Hindlimb muscle (tissue), 1 donor: ENCODE measurements at regions not wholly inside any gene's neighbourhood (a gene's known extent, or its start where the extent isn't known, plus 50 kb on each side); places are given as distances from the start of the nearest gene placed in this dataset.
A peak's percentile ranks its signal among the peaks of the same experiment; 100 is the strongest.
"Not testable (repeated sequence)": the region's sequence is repeated elsewhere in the genome, so short reads cannot be mapped to it uniquely, and the experiment has no call there.

Source experiments
- DNase-seq: peaks from one replicate; pipeline ENCODE4 v3.0.0-alpha.2; 2013

- DNase-seq: no peak
These were observed 547.9 kb upstream of the ZP4 start for GRCh38 chr1:238438311-238439270.

GRCh38 chr1:238429703-238430102 lies 539.0 kb upstream of the ZP4 start:
- not testable (repeated sequence) for DNase-seq

DNA sequence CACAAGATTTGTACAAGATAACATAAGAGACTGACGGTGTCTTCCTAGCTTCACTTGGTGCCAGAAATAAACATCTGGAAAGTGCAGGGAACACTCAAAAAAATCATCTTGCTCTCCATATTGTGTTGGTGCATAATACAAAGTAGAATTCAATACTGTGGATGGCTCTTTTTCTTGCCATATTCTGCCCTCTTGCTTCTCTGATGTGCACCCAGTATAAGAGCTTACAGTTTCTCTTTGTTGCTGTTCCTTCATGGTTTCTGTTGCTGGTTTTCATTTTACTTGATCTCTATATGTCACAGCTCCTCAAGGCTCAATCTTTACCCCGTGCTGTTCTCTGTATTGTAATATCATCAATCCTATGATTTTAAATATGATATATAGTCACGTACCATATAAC lies 528.5 kb upstream of the ZP4 start:
- DNase-seq: no peak

DNA sequence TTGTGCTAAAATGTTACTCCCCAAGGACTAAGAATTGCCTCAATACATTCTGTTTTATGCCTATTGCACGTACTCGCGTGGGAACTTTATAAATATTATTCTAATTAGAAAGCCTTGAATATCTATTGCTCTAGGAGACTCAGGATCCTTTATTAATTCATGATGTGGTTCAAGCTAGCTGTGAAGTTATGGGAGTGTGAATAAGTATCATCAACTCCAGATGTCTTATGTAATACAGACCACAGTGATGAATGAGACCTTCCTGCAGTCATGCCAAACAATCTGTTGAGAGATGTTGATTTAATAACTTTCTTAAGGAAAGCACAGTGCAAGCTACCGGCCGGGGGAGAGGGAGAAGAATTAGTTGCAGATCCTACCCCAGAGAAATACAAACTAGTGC lies 519.2 kb upstream of the ZP4 start:
- DNase-seq: no peak

DNA sequence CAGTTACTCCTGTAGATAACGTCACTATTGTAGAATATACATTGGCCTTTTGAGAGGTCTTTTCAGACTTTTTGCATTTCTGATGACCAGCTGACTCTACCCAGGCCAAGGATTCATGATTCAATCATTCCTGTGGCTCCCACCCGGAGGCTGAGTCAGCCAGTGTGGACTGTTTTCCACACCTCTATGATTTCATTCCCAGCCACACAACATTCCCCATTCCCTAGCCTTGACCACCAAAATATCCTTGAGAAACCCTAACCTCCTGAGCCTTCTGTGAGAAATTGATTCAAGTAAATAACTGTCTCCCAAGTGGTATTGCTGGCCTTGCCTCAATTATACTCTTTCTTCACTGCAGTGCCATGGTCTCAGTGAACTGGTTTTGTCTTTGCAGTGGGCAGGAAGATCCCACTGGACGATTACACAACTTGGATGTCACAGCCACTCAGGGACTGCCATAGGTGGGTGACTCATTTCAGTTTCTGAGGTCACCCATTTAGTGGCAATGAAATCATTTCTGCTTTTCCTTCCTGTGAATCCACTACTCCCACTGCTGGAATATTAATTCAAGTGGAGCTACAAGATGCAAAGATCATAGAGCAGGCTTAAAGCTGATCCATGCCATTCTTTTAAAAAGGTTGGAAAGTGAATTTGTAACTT lies 518.6 kb upstream of the ZP4 start:
- DNase-seq: no peak

DNA sequence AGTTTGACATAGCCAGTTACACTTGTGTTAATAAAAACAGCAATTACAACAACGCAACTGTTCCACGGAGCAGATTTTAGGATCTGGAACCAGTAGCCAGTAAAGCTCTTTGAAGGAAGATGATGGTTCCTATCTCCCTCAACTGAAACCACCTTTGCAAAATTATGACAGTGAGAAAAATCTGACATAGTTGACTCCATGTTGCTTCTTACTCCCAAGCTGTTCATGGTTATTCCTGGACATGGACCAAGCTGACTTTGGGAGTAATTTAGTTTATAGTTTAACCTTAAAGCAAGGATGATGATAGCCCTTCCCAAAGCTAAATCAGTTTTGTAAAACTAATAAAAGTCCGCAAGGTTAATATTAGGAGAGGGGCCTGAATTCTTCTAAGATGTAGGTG lies 518.0 kb upstream of the ZP4 start:
- no peak for DNase-seq

DNA sequence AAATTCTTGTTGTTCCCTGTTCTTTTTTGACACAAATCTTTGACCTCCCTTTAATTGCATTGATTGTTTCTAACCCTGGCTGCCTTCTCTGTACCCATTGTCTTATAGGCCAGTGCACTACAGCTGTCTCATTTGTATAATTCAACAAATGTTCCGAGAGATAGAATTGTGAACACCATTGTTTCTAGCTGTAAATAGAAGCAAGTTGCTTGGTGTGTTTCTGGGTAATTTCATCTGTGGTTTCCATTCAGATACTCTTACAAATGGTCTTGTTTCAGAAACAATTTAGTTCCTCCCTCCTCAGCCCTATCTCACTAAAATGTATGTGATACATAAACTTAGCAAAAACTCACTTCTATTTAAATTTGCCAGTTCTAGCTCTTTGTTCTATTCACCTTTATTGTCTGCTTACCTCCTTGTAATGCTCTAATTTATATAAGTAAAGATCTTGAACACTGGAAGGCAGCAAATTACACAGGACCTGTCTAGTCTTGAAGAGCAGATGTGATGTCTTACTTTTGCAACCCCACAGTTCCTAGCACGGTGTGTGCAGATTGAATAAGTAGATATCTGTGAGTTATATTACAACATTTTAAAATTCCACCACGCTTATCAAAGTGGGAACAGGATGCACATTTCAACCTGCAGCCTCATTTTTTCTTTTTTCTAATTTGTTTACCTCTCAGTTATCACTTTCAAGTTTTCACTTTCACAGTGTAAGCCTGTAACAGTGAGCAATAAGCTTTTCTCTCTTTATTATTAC lies 515.6 kb upstream of the ZP4 start:
- no peak for DNase-seq

DNA sequence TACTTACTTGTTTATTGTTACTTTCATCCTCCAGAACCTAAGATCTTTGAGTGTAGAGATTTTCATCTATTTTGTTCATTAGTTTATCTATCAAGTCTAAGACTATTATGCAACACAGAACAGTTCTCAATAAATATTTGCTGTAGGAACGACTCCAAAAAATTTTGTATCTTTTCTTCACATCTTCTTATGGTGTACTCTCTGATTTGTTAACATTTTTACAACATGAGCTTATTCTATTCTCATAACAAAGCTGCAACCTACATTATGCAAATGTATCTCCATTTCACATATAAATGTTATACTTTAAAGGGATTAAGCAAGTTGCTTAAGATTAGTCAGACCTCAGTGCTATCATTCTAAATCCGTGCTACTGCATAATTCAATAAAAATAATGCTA lies 514.2 kb upstream of the ZP4 start:
- DNase-seq: no peak

DNA sequence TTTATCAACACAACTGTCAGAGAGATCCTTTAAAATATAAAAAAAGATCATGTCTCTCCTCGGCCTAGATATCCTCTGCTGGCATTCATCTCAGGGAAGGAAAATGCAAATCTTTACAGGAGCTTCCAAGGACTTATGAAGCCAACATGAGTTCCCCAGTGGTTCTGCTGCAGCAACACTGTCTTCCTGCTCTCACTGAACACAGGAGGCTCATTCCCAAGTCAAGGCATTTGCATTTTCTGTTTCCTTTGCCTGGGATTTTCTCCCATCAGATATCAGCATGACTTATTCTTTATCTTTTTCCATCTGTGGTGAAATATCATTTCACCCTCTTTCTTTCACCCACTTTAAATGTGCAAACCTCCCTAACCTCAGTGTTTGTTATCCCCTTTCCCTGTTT lies 513.8 kb upstream of the ZP4 start:
- DNase-seq: no peak

GRCh38 chr1:238401144-238401543 lies 510.4 kb upstream of the ZP4 start:
- DNase-seq: peak; percentile 8

- DNase-seq: no peak
These were observed 508.8 kb upstream of the ZP4 start for GRCh38 chr1:238399558-238399957.

- no peak for DNase-seq
These were observed 505.4 kb upstream of the ZP4 start for GRCh38 chr1:238396140-238396539.

DNA sequence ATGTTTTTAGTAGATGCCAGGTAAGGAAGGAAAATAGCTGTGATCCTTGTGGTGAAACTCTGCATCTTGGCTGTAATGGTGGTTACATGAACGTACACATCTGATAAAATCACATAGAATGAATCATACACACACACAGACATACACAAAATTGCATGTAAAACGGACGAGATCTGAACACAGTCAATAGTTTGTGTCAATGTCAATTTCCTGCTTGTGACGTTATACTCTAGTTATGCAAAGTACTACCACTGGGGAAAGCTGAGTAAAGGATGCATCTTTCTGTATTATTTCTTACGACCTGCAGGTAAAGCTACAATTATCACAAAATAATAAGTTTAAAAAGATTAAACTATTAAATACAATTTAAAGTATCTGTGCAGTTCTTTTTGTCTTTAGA lies 493.7 kb upstream of the ZP4 start:
- no peak for DNase-seq

- DNase-seq: no peak
These were observed 489.4 kb upstream of the ZP4 start for GRCh38 chr1:238380167-238380566.

DNA sequence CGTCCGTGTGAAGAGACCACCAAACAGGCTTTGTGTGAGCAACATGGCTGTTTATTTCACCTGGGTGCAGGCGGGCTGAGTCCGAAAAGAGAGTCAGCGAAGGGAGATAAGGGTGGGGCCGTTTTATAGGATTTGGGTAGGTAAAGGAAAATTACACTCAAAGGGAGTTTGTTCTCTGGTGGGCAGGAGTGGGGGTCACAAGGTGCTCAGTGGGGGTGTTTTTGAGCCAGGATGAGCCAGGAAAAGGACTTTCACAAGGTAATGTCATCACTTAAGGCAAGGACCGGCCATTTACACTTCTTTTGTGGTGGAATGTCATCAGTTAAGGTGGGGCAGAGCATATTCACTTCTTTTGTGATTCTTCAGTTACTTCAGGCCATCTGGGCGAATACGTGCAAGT lies 488.7 kb upstream of the ZP4 start:
- not testable (repeated sequence) for DNase-seq

- no peak for DNase-seq
These were observed 486.7 kb upstream of the ZP4 start for GRCh38 chr1:238377280-238377919.

DNA sequence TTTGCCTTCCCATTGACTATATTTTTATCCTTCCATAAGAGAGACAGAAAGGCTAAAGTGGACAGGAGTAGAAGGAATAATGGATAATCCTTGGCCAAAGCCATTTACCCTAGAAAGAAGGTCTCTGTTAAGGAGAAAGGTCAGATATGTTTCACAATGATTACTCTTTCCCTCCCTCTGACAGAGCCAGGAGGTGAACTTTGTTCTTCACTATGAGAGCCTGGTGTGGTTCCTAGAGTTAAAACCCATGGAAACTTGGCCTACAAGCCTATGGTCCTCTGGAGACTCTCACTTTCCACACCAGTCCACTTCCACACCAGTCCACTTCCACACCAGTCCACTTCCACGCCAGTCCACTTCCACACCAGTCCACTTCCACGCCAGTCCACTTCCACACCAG lies 479.9 kb upstream of the ZP4 start:
- no peak for DNase-seq

GRCh38 chr1:238364214-238364892 lies 473.6 kb upstream of the ZP4 start:
- no peak for DNase-seq

DNA sequence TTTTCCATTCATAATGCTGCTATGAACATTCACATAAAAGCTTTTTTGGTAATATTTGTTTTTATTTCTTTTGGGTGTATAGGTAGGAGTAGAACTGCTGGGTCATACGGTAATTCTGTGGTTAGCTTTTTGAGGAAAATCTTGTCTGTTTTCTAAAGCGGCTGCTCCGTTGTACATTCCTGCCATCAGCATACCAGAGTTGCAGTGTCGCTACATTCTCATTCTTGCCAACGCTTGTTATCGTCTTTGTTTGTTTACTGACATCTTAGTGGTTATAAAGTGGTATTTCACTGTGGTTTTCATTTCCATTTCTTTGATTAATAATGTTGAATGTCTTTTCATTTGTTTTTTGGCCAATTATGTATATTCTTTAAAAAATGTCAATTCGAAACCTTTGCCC lies 469.8 kb upstream of the ZP4 start:
- no peak for DNase-seq

DNA sequence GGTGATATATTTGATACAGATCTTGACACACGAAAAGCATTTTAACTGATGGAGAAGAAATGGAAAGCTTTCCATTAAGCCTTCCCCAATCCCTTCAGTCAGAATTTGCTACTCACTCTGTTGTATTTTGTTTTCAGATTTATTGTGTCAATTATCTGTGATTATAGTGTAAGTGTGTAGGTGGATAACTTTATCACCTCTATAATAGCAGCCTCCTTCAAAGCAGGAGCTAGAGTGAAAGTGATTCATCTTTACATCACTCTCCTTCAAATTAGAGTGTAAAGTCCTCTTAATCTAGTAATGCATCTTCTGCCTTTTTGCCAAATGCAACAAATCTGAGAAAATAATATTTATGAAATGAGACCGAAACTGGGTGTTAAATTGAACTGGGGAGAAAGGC lies 459.7 kb upstream of the ZP4 start:
- no peak for DNase-seq

DNA sequence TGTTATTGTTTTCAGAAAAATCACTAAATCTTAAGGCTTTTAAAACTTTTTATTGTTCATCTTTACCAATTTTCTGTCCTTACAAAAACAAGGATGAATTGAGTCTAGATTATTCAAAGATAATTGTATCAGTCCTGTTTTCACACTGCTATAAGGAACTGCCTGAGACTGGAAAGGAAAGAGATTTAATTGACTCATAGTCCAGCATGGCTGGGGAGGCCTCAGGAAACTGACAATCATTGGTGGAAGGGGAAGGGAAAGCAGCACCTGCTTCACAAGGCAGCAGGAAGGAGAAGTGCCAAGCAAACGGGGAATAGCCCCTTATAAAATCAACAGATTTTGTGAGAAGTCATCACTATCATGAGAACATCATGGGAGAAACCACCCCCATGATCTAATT lies 455.6 kb upstream of the ZP4 start:
- no peak for DNase-seq

DNA sequence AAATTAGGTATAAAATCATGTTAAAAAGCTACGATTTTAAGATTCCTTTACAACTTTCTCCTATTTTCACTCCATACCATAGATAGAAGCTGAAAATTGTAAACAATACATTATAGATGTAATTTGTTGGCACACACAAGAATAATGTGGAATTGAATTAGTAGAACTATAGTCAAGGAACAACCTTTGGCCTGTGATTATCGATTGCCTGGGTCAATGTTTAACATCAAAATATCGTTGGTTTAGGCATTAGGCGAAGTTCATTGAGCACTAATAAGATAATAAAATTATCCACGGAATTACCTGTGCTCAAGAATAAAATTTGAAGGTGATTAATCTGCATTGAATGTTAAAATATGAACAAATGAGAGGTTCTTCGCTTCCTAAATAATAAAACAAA lies 455.1 kb upstream of the ZP4 start:
- DNase-seq: no peak
